SW 1271 (cell line): ENCODE measurements at regions not wholly inside any gene's neighbourhood (a gene's known extent, or its start where the extent isn't known, plus 50 kb on each side); places are given as distances from the start of the nearest gene placed in this dataset.

Experiments used
- DNase-seq, 2 experiments: peaks; one replicate each; lab custom pipeline; 2025; lab: John Stamatoyannopoulos, UW

GRCh38 chr2:205902041-205902899 is 183.7 kb downstream of the INO80D start:
- DNase-seq, result no peak

- DNase-seq, result no peak
Measured at GRCh38 chr2:205901491-205901890, 184.5 kb downstream of the INO80D start.

DNA sequence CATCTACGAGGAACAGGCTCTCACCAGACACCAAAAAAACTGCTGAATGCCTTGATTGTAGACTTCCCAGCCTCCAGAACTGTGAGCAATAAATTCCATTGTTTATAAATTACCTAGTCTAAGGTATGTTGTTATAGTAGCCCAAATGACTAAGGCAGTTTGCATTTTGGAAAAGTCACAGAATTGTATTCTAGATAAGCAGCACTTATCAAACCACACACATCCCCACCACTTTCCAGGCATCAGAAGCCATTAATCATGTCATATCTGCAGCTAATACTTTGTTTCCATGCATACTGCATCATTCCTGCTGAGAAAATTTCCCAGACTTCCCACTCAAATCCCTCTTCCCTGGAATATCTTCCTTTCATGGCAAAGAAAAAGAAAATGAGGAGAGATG is 187.2 kb downstream of the INO80D start:
- DNase-seq, result no peak

- no peak for DNase-seq
Measured at GRCh38 chr2:205895981-205896655, 189.9 kb downstream of the INO80D start.

DNA sequence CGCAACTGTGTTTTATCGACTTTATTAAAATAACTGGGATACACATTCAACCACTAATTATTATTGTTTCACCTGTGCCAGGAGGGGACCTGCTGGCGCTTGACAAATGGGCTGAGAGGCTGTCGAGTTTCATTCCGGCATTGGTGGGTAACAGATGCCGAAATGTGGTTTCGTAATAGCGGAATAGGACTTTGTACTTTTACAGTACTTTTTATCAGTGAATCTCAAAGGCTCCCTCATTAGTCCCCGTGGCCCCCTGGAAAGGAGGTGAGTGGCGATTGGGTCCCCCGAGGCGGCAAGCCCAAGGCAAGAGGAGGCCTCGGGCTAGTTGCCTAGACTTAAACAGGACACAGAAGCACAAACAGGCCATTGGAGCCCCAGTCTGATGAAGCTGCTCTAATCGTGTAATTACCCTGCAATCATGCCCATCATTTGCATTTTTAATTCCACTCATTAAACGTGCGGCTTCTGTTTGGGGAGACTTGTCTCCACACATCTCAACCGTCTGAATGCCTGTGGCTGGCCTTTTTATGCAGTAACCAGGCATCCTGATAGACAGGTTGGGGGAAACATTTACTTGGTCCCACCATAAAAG is 193.2 kb downstream of the INO80D start:
- no peak for DNase-seq

GRCh38 chr2:205892251-205892655 is 193.7 kb downstream of the INO80D start:
- no peak for DNase-seq

GRCh38 chr2:205889114-205889513 is 196.9 kb downstream of the INO80D start:
- no peak for DNase-seq

DNA sequence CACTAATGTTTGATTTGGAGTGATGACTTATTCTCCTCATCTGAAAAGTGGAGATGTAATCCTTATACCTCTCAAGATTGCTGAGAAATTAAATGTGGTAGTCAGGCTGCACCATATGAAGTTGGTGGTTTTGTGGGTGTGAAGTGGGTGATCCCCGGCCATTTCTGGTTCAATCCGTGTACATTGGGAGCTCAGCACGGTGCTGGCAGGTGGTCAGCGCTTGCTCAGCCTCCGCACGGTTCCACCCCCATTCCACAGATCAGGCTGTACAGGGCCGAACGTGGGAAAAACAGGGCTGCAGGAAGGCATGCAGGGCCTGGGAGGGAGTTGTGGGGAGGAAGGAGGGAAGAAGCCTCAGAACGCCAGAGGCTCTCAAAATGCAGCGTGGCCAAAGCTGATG is 198.3 kb downstream of the INO80D start:
- DNase-seq, result no peak

DNA sequence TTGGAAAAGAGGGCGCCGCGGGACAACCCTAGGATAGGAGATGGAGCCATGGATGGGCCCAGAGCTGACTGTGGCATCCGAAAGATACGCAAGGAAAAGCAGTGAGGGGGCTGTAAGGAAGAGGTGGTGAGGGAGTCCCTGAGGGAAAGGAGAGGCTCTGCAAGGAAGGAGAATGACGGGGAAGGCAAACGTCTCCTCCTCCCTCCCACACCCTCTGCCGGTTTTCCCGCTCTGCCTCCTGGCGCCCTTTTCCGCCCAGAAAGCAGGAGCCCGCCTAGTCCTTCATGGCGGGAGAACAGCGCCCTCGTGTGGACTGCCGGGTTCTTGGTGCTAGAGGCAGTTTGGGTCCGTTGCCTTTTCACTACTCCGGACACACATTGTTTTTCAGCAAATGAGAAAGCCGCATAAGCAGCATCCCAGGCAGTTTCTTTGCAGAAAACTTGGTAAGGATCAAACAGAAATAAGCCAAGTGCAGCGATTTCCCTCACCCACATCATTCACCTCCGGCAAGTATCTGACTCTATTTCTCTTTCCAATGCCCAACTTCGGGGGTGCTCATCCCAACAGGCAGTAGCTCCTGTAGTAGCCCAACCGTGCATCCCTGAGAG is 200.4 kb downstream of the INO80D start:
- DNase-seq, result peak; percentile 47 to 75

DNA sequence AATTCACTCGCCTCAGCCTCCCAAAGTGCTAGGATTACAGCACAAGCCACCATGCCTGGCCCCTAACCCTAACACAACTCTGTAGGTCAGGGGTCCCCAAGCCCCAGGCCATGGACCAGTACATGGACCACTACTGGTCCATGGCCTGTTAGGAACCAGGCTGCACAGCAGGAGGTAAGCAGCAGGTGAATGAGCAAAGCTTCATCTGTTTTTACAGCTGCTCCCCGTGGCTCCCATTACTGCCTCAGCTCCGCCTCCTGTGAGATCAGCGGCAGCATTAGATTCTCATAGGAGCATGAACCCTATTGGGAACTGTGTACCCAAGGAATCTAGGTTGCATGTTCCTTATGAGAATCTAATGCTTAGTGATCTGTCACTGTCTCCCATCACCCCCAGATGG is 201.7 kb downstream of the NRP2 start:
- no peak for DNase-seq

DNA sequence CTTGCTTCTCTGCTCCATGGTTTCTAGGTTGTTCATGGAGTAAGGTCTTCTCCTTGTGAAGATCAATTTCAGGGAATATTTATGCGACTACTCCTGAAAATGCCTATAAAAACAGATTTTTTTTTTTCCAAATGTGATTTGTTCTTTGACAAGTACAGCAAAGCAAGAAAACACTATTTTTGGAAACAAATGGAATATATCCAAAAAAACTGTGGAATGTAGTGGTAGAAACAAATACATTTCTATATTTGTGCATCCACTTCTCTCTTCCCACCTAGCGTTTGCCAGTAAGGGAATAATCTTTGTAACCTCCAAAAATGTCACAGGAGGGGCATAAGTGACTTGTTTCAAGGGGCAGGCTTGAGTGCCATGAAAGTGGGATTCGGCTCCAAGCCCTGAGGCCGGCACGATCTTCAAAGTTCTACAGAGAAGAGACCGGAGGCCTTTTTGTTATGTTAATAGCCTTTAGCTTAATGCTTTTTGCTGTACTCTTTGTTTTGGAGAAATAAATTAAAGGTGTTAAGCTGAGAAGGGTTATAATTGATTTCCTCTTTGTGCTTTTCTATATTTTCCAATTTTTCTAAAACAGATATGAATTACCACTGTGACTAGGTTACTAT is 200.6 kb downstream of the NRP2 start:
- no peak for DNase-seq

DNA sequence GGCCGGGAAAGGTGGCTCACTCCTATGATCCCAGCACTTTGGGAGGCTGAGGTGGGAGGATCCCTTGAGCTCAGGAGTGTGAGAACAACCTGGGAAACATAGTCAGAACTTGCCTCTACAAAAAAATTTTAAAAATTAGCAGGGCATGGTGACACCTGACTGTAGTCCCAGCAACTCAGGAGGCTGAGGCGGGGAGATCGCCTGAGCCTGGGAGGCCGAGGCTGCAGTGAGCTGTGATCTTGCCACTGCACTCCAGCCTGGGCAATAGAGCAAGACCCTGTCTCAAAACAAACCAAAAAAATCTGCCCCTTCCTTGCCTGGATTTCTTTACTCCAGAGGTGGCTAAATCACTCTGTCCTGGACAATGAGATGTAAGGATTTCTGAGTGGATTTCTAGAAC is 197.7 kb downstream of the NRP2 start:
- DNase-seq, result no peak

- DNase-seq, result no peak
Measured at GRCh38 chr2:205878999-205879762, 196.9 kb downstream of the NRP2 start.

GRCh38 chr2:205877496-205877895 is 195.2 kb downstream of the NRP2 start:
- no peak for DNase-seq

- DNase-seq, result no peak
Measured at GRCh38 chr2:205876127-205876526, 193.8 kb downstream of the NRP2 start.

DNA sequence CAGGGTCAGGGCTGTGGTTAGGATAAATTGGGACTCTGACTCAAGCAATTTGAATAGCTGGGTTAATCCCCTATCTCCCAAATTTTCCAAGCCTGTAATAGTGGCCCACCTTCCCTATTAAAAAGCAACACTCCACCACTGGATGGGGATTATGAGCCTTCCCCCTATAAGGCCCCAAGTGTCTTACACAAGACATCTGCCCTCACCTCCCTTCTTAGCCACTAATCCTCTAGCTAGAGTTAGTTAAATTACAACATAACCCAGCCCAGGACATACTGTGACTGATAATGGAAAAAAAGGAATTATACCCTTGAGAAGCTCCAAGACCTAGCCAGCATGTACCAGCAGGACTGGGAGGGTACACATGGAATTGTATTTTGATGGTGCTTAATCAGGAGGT is 190.4 kb downstream of the NRP2 start:
- DNase-seq, result no peak

- no peak for DNase-seq
Measured at GRCh38 chr2:205869439-205869838, 187.1 kb downstream of the NRP2 start.

GRCh38 chr2:205868773-205869333 is 186.6 kb downstream of the NRP2 start:
- DNase-seq, result no peak

DNA sequence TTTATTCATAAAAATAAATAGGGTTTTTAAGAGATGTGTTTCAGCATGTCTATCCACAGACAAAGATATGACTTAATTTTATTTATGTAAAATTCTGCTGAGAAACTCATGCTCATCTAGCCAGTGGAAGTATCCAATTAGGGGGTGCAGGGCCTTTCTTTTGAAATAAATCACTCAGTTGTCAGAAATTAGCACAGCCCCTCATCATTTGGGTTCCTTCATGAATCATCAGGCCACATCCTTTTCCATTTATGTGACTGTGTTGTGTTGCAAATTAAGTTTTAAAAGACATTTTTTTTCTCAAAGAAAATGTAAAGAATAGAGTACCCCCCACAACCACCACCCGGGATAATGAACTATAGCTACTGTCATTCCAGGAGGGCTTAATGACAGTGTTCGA is 185.8 kb downstream of the NRP2 start:
- DNase-seq, result no peak

- DNase-seq, result no peak
Measured at GRCh38 chr2:205867371-205867770, 185.1 kb downstream of the NRP2 start.

DNA sequence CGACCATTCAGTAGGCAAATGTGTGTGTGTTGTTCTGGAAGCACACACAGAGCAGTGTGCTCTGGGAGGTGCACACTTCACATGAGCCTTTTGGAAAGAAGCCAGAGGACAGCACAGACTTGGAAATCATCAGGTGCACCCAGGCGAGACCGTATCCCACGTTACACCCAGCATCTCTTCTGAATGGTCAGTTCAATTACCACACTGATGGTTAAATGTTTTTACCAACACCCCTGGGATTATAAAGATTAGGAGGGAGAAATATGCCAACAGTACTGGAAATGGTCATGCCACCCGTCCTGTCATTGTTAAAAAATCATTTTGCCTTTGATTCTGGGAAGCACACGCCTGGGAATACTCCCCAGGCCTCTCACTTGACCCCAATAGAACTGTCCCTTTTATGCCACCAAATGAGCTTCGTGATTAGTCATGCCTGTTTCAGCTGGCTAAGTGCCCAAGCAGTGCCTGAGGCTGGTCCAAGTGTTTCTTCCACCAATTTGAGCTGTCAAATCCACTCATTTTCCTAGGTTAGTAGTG is 183.7 kb downstream of the NRP2 start:
- no peak for DNase-seq
